Upper lobe of left lung (tissue), 6 donors: ENCODE measurements at regions not wholly inside any gene's neighbourhood (a gene's known extent, or its start where the extent isn't known, plus 50 kb on each side); places are given as distances from the start of the nearest gene placed in this dataset.

Source experiments
- ATAC-seq, 2 donors: fragments of 200-7000 bp; cut with Tn5 transposase; one replicate each; pipeline ENCODE4 v1.9.1; 2022; ENCODE audit warnings: mild to moderate bottlenecking in 2 of 2, moderate library complexity in 2 of 2; ENCODE audit not compliant: low FRiP score in 2 of 2
- DNase-seq, 2 donors: peaks; one replicate each; pipeline ENCODE4 v3.0.0-alpha.2; 2019 to 2020
- H3K27ac ChIP-seq, 4 donors: fragments of 200-600 bp; sonication (generic); one replicate each; pipeline ENCODE4 v1.5.1; 2016 to 2019
- H3K27me3 ChIP-seq, 4 donors: fragments of 200-600 bp; sonication (generic); one replicate each; pipeline ENCODE4 v1.5.1; 2017 to 2019
- H3K36me3 ChIP-seq, 4 donors: fragments of 200-600 bp; sonication (generic); one replicate each; pipeline ENCODE4 v1.5.1; 2016 to 2019
- H3K4me1 ChIP-seq, 4 donors: fragments of 200-600 bp; sonication (generic); one replicate each; pipeline ENCODE4 v1.5.1; 2018 to 2019
- H3K4me3 ChIP-seq, 4 donors: fragments of 200-600 bp; sonication (generic); one replicate each; pipeline ENCODE4 v1.5.1; 2017 to 2019; ENCODE audit warnings: mild to moderate bottlenecking in 2 of 4, moderate library complexity in 1 of 4
- H3K9me3 ChIP-seq, 4 donors: fragments of 200-600 bp; sonication (generic); one replicate each; pipeline ENCODE4 v1.5.1; 2018 to 2019
- EP300 ChIP-seq, 4 donors: sonication (generic); formaldehyde crosslinking; IDR thresholded peaks; one replicate each; pipeline ENCODE4 v1.5.1; 2017; ENCODE audit warnings: antibody characterized with exemption in 4 of 4, control low read depth in 2 of 4
- POLR2A ChIP-seq, 4 donors: fragments of 450-650 bp; IDR thresholded peaks; one replicate each; pipeline ENCODE4 v1.5.1; 2016 to 2017; ENCODE audit warnings: antibody characterized with exemption in 4 of 4, mild to moderate bottlenecking in 2 of 4
- POLR2AphosphoS5 ChIP-seq, 2 donors: sonication (generic); formaldehyde crosslinking; IDR thresholded peaks; one replicate each; pipeline ENCODE4 v1.5.1; 2017; ENCODE audit warnings: antibody characterized with exemption in 2 of 2
- WGBS, 2 donors: methylation state at CpG; one replicate each; pipeline ENCODE4 v1.1.5; 2017 to 2018; 5-methylcytosine and 5-hydroxymethylcytosine counted together
- TF ChIP-seq, protein P1 (sequence below), 6 experiments: fragments of 450-650 bp in 4 of 6; fragments of 200-600 bp in 2 of 6; sonication (generic) in 2 of 6; IDR thresholded peaks; one replicate each; pipeline ENCODE4 v1.5.1; 2016 to 2019; ENCODE audit warnings: antibody characterized with exemption in 6 of 6
- donor health status: DM: no; HTN: no; CAD: no; lungs with moderate emphysema.
- donor health status: DM: no; HTN: yes; CAD: no; lungs with severe emphysema.

DNA sequence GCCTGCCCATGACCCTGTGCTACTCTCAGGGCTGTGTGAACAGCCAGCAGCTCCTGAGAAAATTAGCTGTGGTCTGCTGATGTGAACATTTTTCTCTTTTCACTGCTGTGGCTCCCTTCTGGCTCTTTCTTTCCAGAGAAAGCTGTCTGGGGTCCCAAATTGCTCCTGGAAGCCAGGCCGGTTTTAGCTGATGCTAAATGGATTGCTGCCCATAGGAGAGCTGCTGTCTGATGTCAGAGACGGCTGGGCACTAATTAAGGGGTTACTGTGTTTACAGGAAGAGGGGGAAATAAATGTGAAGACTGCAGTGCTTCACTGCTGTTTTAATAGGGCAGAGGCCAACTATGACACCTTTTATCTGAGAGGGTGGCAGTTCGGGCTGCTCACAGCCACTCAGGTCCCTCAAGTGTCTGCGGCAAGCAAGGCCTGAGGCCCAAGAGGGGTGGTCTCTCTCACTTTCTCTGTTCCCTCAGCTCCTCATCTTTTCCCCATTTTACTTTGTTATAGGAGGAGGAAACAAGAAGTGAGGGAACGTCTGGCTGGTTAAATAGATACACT, 106.0 kb upstream of the GNG12 start:
- H3K4me1 ChIP-seq, result peaks cover 0 to 3% (median 0%) of the 10 kb centered on the region in 4 donors
- no peak for DNase-seq
- H3K4me3 ChIP-seq, result no peak overlapping the region
- H3K27me3 ChIP-seq, result no peaks in the 10 kb centered on the region
- no peak for ATAC-seq
- no peak overlapping the region for H3K27ac ChIP-seq
- no peaks in the 10 kb centered on the region for H3K9me3 ChIP-seq
- no peaks in the 10 kb centered on the region for H3K36me3 ChIP-seq
- TF ChIP-seq EP300 (IDR thresholded peaks at IDR 0.05) (no peak), POLR2A (IDR thresholded peaks at IDR 0.05) (no peak), POLR2AphosphoS5 (IDR thresholded peaks at IDR 0.05) (no peak)
- TF ChIP-seq, protein P1, sequence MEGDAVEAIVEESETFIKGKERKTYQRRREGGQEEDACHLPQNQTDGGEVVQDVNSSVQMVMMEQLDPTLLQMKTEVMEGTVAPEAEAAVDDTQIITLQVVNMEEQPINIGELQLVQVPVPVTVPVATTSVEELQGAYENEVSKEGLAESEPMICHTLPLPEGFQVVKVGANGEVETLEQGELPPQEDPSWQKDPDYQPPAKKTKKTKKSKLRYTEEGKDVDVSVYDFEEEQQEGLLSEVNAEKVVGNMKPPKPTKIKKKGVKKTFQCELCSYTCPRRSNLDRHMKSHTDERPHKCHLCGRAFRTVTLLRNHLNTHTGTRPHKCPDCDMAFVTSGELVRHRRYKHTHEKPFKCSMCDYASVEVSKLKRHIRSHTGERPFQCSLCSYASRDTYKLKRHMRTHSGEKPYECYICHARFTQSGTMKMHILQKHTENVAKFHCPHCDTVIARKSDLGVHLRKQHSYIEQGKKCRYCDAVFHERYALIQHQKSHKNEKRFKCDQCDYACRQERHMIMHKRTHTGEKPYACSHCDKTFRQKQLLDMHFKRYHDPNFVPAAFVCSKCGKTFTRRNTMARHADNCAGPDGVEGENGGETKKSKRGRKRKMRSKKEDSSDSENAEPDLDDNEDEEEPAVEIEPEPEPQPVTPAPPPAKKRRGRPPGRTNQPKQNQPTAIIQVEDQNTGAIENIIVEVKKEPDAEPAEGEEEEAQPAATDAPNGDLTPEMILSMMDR (IDR thresholded peaks at IDR 0.05), result no peak
- 63 to 69% methylated on average over 5 of the region's 5 CpGs for WGBS, 2 donors

DNA sequence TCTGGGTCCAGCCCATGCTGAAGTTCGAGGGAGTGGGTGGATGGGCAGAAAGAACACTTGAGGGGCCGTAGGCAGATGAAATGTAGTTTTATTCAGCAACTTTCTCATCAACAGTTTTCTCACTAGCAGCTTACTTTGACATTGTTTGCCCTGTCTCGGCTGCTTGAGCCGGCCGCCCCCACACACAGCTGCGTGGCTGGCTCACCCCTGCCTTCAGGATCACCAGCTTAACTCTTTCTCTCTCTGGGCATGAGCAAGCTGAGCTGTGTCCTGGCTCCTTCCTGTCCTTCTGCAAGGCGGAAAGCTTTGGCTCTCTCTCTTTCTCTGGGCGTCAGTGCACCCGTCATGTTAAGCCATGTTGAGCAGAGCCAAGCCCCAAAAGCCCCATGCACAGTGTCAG, 104.4 kb upstream of the GNG12 start:
- Histone ChIP-seq H3K4me3 (no peak overlapping the region), H3K36me3 (no peaks in the 10 kb centered on the region), H3K27ac (no peak overlapping the region), H3K4me1 (peaks cover 0 to 3% (median 0%) of the 10 kb centered on the region in 4 donors), H3K9me3 (no peaks in the 10 kb centered on the region), H3K27me3 (no peaks in the 10 kb centered on the region)
- TF ChIP-seq EP300 (IDR thresholded peaks at IDR 0.05) (no peak), POLR2AphosphoS5 (IDR thresholded peaks at IDR 0.05) (no peak), POLR2A (IDR thresholded peaks at IDR 0.05) (no peak)
- TF ChIP-seq, protein P1 (IDR thresholded peaks at IDR 0.05), result no peak
- 65 to 72% methylated on average over 9 of the region's 9 CpGs for WGBS, 2 donors
- DNase-seq (peak in 1 of 2 donors; percentile 56), ATAC-seq (no peak)

DNA sequence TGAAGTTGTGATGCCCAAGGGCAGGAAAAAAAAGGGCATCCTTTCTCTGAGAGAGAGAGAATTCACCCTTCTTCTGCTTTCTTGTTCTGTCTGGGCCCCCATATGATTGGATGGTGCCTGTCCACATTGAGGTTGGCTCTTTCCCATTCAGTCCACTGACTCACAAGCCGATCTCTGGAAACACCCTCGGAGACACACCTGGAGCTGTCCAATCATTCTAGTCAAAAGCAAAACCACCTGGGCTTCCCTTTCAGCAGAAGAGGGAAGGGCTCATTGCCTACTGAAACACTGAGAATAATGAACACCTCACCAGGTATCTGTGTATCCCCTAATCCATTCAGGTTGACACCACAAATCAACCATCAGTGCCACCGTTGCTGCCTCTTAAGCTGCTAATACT, 103.7 kb upstream of the GNG12 start:
- TF ChIP-seq POLR2A (IDR thresholded peaks at IDR 0.05) (no peak), EP300 (IDR thresholded peaks at IDR 0.05) (no peak)
- TF ChIP-seq, protein P1 (IDR thresholded peaks at IDR 0.05), result no peak
- Histone ChIP-seq H3K36me3 (no peaks in the 10 kb centered on the region), H3K27me3 (no peaks in the 10 kb centered on the region), H3K27ac (no peak overlapping the region), H3K4me1 (peaks cover 0 to 1% (median 0%) of the 10 kb centered on the region in 4 donors), H3K4me3 (no peak overlapping the region), H3K9me3 (no peaks in the 10 kb centered on the region)
- DNase-seq (no peak), ATAC-seq (no peak)
- 74 to 83% methylated on average over 3 of the region's 3 CpGs for WGBS, 2 donors

DNA sequence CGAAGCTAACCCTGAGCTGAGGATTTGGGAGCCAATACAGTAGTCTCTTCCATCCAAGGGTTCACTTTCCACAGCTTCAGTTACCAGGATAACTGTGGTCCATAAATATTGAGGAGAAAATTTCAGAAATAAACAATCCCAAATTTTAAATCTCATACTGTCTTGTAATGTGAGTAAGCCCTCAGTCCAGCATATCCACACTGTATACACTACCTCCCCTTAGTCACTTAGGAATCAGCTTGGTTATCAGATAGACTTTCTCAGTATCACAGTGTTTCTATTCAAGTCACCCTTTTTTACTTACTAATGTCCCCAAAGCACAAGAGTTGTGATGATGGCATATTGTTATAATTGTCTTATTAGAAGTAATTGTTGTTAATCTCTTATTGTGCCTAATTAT, 102.3 kb upstream of the GNG12 start:
- Histone ChIP-seq H3K9me3 (no peaks in the 10 kb centered on the region), H3K4me1 (no peaks in the 10 kb centered on the region), H3K27ac (no peak overlapping the region), H3K4me3 (no peak overlapping the region), H3K27me3 (no peaks in the 10 kb centered on the region), H3K36me3 (no peaks in the 10 kb centered on the region)
- no peak for DNase-seq
- WGBS, 2 donors, result 75 to 94% methylated on average over 1 of the region's 1 CpG
- TF ChIP-seq EP300 (IDR thresholded peaks at IDR 0.05), result no peak
- TF ChIP-seq POLR2A (IDR thresholded peaks at IDR 0.05), result no peak
- TF ChIP-seq, protein P1 (IDR thresholded peaks at IDR 0.05), result no peak
- TF ChIP-seq POLR2AphosphoS5 (IDR thresholded peaks at IDR 0.05), result no peak
- ATAC-seq, result no peak

DNA sequence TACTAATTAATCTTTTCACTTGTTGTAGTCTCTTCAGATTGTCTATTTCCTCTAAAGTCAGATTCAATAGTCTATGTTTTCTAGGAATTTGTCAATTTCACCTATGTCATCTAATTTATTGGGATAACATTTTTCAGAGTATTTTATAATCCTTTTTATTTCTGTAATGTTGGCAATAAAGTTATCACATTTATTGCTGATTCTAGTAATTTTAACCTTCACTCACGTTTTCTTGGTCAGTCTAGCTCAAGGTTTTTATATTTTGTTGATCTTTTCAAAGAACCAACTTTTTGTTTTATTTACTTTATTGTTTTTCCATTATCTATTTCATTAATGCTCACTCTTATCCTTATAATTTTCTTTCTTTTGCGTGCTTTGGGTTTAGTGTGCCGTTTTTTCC, 97.9 kb upstream of the GNG12 start:
- TF ChIP-seq, protein P1 (IDR thresholded peaks at IDR 0.05), result no peak
- TF ChIP-seq POLR2A (IDR thresholded peaks at IDR 0.05) (no peak), POLR2AphosphoS5 (IDR thresholded peaks at IDR 0.05) (no peak), EP300 (IDR thresholded peaks at IDR 0.05) (no peak)
- no peak for ATAC-seq
- Histone ChIP-seq H3K27me3 (no peaks in the 10 kb centered on the region), H3K36me3 (no peaks in the 10 kb centered on the region), H3K27ac (no peak overlapping the region), H3K4me3 (no peak overlapping the region), H3K9me3 (no peaks in the 10 kb centered on the region), H3K4me1 (no peaks in the 10 kb centered on the region)
- DNase-seq, result no peak
- 83 to 93% methylated on average over 3 of the region's 3 CpGs for WGBS, 2 donors
